NCI-H2081 (cell line): ENCODE measurements at regions not wholly inside any gene's neighbourhood (a gene's known extent, or its start where the extent isn't known, plus 50 kb on each side); places are given as distances from the start of the nearest gene placed in this dataset.
"Not testable (repeated sequence)": the region's sequence is repeated elsewhere in the genome, so short reads cannot be mapped to it uniquely, and the experiment has no call there.

Source experiments
- DNase-seq, 2 experiments: peaks; one replicate each; lab custom pipeline; 2025; lab: John Stamatoyannopoulos, UW

DNA sequence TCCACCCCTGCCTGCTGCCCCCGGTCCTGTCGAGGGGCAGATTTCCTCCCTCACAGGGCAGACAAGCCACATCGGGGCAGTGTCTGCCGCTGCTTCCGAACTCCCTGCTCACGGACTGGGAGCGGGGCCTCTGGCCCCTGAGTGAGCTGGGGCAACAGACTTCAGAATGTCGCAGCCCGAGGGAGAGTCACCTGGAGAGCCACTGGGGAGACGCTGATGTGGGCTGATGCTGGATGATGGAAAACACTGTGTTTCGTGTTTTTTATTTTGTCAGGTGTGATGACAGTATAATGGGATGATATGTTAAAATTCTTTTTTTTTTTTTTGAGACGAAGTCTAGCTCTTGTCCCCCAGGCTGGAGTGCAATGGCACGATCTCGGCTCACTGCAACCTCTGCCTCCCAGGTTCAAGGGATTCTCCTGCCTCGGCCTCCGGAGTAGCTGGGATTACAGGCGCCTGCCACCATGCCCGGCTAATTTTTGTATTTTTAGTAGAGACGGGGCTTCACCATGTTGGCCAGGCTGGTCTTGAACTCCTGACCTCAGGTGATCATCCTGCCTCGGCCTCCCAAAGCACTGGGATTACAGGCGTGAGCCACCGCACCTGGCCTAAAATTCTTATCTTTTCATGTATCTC, 52.1 kb upstream of the SEPTIN5 start:
- DNase-seq: not testable (repeated sequence)

DNA sequence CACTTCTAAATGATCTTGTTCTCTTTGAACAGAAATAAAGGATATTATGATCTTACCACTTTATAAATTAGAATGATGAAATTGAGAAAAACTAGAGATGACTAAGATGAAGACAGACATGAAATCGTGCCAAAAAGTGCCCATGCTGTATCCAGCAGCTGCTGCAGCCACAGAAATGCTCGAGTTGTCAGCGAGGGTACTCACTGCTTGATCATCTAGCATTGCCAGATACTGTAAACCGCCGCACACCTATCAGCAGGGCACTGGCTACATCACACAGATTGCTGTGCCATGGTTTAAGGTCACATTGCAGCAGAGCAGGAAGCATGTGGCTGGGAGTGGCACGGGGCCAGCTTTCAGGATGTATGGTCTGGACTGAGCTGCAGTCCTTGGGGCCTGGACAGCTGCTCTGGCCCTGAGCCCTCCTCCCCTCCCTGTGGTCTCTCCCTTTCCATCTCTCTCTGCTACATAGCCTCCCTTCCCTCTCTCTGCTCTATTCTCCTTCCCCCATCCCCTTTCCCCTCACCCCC, 51.0 kb upstream of the SEPTIN5 start:
- peak; percentile 37 to 71 for DNase-seq

DNA sequence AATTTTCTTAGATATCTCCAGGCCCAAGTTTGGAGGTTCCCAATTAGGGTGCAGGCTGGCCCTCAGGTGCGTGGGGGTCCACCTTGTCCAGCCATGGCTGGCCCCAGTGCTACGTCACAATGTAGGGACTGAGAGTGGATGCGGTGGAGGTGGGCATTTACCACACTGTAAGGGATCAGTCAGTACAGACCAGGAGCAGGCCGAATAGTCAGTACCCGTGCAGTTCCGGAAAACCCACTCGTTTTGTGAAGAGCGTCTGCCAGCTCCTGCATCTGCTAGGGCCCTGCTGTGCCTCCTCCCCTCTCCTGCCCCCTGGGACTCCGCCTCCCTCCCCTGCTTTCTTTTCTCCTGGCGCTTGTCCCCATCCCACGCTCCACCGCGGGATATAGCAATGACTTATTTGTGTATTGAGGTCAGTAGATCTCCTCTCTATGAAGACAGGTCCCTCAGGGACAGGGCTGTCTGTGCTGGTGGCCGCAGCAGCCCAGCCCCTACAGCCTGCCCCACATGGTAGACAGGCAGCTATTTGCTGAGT, 50.4 kb upstream of the SEPTIN5 start:
- DNase-seq: peak; percentile 39 to 59

DNA sequence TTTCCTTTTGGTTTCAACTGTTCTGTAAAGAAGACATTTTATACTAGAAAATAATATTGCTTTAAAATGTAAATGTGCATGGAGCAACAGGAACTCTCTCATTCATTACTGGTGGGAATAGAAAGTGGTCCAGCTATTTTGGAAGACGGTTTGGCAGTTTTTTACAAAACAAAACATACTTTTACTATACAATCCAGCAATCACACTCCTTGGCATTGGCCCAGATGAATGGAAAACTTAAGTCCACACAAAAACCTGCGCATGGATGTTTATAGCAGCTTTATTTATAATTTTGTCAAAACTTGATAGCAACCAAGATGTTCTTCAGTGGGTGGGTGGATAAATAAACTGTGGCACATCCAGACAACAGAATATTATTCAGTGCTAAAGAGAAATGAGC, 49.9 kb upstream of the SEPTIN5 start:
- no peak for DNase-seq
